ENCODE measurements at regions not wholly inside any gene's neighbourhood (a gene's known extent, or its start where the extent isn't known, plus 50 kb on each side); places are given as distances from the start of the nearest gene placed in this dataset.
A peak's percentile ranks its signal among the peaks of the same experiment; 100 is the strongest.
"Not testable (repeated sequence)": the region's sequence is repeated elsewhere in the genome, so short reads cannot be mapped to it uniquely, and the experiment has no call there.

GRCh38 chr9:97221478-97222355 lies 85.7 kb upstream of the CCDC180 start:
- Histone ChIP-seq H3K4me3 (peak overlapping the region; percentile 49 to 62), H3K4me1 (peaks cover 0 to 10% of the 10 kb centered on the region in 2 donors), H3K27me3 (peaks cover 18% of the 10 kb centered on the region)
- DNase-seq (ENCODE audit: low spot score in 2 of 2), result peak in 1 of 2 donors; percentile 80
- peak in 1 of 3 experiments; percentile 19 for TF ChIP-seq CTCF (IDR thresholded peaks at IDR 0.05)
- intact Hi-C loops (cut with DNase I); H3K9me3 ChIP-seq; H3K36me3 ChIP-seq; H3K27ac ChIP-seq: not testable (repeated sequence)

- Histone ChIP-seq H3K27me3 (peaks cover 18% of the 10 kb centered on the region), H3K4me3 (peak overlapping the region; percentile 49 to 62), H3K36me3 (no peaks in the 10 kb centered on the region), H3K4me1 (peaks cover 0 to 10% of the 10 kb centered on the region in 2 donors), H3K9me3 (no peaks in the 10 kb centered on the region), H3K27ac (no peak overlapping the region)
- no peak for DNase-seq (ENCODE audit: low spot score in 2 of 2)
- intact Hi-C loops (cut with DNase I), result no loop called here
- no peak for TF ChIP-seq CTCF (IDR thresholded peaks at IDR 0.05)
These were observed 86.5 kb upstream of the CCDC180 start for GRCh38 chr9:97220894-97221477.

GRCh38 chr9:97220396-97220795 lies 87.1 kb upstream of the CCDC180 start:
- H3K4me1 ChIP-seq, result peaks cover 0 to 10% of the 10 kb centered on the region in 2 donors
- H3K36me3 ChIP-seq; H3K9me3 ChIP-seq; H3K27ac ChIP-seq; DNase-seq (ENCODE audit: low spot score in 2 of 2); intact Hi-C loops (cut with DNase I); H3K4me3 ChIP-seq: not testable (repeated sequence)
- peaks cover 18% of the 10 kb centered on the region for H3K27me3 ChIP-seq

- H3K9me3 ChIP-seq; H3K4me3 ChIP-seq; H3K36me3 ChIP-seq; H3K27ac ChIP-seq; DNase-seq (ENCODE audit: low spot score in 2 of 2); intact Hi-C loops (cut with DNase I): not testable (repeated sequence)
- Histone ChIP-seq H3K27me3 (peaks cover 18% of the 10 kb centered on the region), H3K4me1 (peaks cover 0 to 10% of the 10 kb centered on the region in 2 donors)
These were observed 87.9 kb upstream of the CCDC180 start for GRCh38 chr9:97219443-97220140.

GRCh38 chr9:97215127-97215526 lies 92.3 kb upstream of the CCDC180 start:
- DNase-seq (ENCODE audit: low spot score in 2 of 2); H3K27me3 ChIP-seq; H3K27ac ChIP-seq; H3K36me3 ChIP-seq; H3K9me3 ChIP-seq; intact Hi-C loops (cut with DNase I); H3K4me1 ChIP-seq; H3K4me3 ChIP-seq: not testable (repeated sequence)

GRCh38 chr9:97214556-97214955 lies 92.9 kb upstream of the CCDC180 start:
- intact Hi-C loops (cut with DNase I); H3K9me3 ChIP-seq; H3K27ac ChIP-seq; H3K36me3 ChIP-seq; H3K27me3 ChIP-seq; H3K4me3 ChIP-seq; H3K4me1 ChIP-seq; DNase-seq (ENCODE audit: low spot score in 2 of 2): not testable (repeated sequence)

GRCh38 chr9:97199683-97200082 lies 107.8 kb upstream of the CCDC180 start:
- intact Hi-C loops (cut with DNase I); DNase-seq (ENCODE audit: low spot score in 2 of 2); H3K36me3 ChIP-seq; H3K4me3 ChIP-seq; H3K27ac ChIP-seq; H3K4me1 ChIP-seq; H3K9me3 ChIP-seq; H3K27me3 ChIP-seq: not testable (repeated sequence)

- H3K27ac ChIP-seq; H3K27me3 ChIP-seq; H3K4me1 ChIP-seq; intact Hi-C loops (cut with DNase I); H3K9me3 ChIP-seq; H3K4me3 ChIP-seq; H3K36me3 ChIP-seq; DNase-seq (ENCODE audit: low spot score in 2 of 2): not testable (repeated sequence)
These were observed 113.7 kb upstream of the CCDC180 start for GRCh38 chr9:97193767-97194166.

All from ascending aorta (tissue), 2 donors.